DND-41 (cell line): ENCODE measurements at regions not wholly inside any gene's neighbourhood (a gene's known extent, or its start where the extent isn't known, plus 50 kb on each side); places are given as distances from the start of the nearest gene placed in this dataset.
"Not testable (repeated sequence)": the region's sequence is repeated elsewhere in the genome, so short reads cannot be mapped to it uniquely, and the experiment has no call there.

ENCODE experiments used
- CTCF ChIP-seq: IDR thresholded peaks from 2 replicates; pipeline ENCODE4 v1.5.1; 2012; ENCODE audit warnings: borderline replicate concordance, low read length, moderate library complexity, mild to moderate bottlenecking; ENCODE audit not compliant: poor library complexity, severe bottlenecking; ENCODE audit errors: extremely low read depth
- EZH2 ChIP-seq: IDR thresholded peaks from 3 replicates; pipeline ENCODE4 v1.6.1; 2012; ENCODE audit warnings: borderline replicate concordance, low read depth, mild to moderate bottlenecking, moderate library complexity, low read length, inconsistent platforms; ENCODE audit not compliant: severe bottlenecking

DNA sequence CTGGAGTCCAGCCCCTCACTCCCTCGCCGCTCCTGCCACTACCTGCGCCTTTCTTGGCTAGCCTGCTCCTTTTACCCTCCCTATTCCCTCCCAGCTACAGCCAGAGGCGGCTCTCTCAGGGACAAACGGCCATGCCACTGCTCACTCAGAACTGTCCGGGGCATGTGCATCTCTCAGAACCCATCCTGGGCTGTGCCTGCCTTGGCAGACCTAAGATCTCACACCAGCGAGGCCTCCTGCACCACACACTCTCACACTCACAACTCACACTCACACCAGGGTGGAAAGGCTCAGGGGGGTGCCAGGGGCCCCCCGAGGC, 180.3 kb downstream of the TMEM121 start:
- not testable (repeated sequence) for TF ChIP-seq EZH2, CTCF
